H9 (cell line): ENCODE measurements at regions not wholly inside any gene's neighbourhood (a gene's known extent, or its start where the extent isn't known, plus 50 kb on each side); places are given as distances from the start of the nearest gene placed in this dataset.

ENCODE experiments used
- DNase-seq: peaks from one replicate; pipeline ENCODE4 v3.0.0-alpha.2; 2017
- H2AFZ ChIP-seq: one replicate; pipeline ENCODE4 v1.6.1; 2013; ENCODE audit warnings: mild to moderate bottlenecking, low read length, control low read depth, moderate library complexity
- H2AK5ac ChIP-seq: 2 replicates; pipeline ENCODE4 v1.6.1; 2013; ENCODE audit warnings: low read length, control low read depth, mixed read lengths; ENCODE audit not compliant: insufficient read length
- H2BK120ac ChIP-seq: one replicate; pipeline ENCODE4 v1.6.1; 2013; ENCODE audit warnings: low read depth, mild to moderate bottlenecking, low read length, control low read depth, inconsistent platforms; ENCODE audit not compliant: poor library complexity, severe bottlenecking
- H2BK12ac ChIP-seq: 2 replicates; pipeline ENCODE4 v1.6.1; 2013; ENCODE audit warnings: low read length, control low read depth, mixed read lengths, low read depth; ENCODE audit not compliant: insufficient read length
- H2BK15ac ChIP-seq: 2 replicates; pipeline ENCODE4 v1.6.1; 2013; ENCODE audit warnings: low read depth, low read length, control low read depth
- H2BK20ac ChIP-seq: one replicate; pipeline ENCODE4 v1.6.1; 2013; ENCODE audit warnings: low read depth, mild to moderate bottlenecking, low read length, control low read depth, inconsistent platforms; ENCODE audit not compliant: poor library complexity, severe bottlenecking
- H2BK5ac ChIP-seq: 2 replicates; pipeline ENCODE4 v1.6.1; 2013; ENCODE audit warnings: low read length, control low read depth, mixed read lengths; ENCODE audit not compliant: insufficient read length
- H3K14ac ChIP-seq: 2 replicates; pipeline ENCODE4 v1.6.1; 2013; ENCODE audit warnings: low read length, control low read depth; ENCODE audit not compliant: insufficient read depth
- H3K18ac ChIP-seq: 2 replicates; pipeline ENCODE4 v1.6.1; 2013; ENCODE audit warnings: low read depth, mild to moderate bottlenecking, mixed read lengths, low read length, control low read depth; ENCODE audit not compliant: insufficient read length
- H3K23ac ChIP-seq: 2 replicates; pipeline ENCODE4 v1.6.1; 2013; ENCODE audit warnings: low read length, control low read depth, mixed read lengths, low read depth; ENCODE audit not compliant: insufficient read length
- H3K23me2 ChIP-seq: 2 replicates; pipeline ENCODE4 v1.6.1; 2013; ENCODE audit warnings: low read depth, mild to moderate bottlenecking, mixed read lengths, low read length, control low read depth; ENCODE audit not compliant: insufficient read length, poor library complexity, severe bottlenecking
- H3K27ac ChIP-seq: 2 replicates; pipeline ENCODE4 v1.5.1; 2013; ENCODE audit warnings: low read length, control low read depth, mixed read lengths, low read depth; ENCODE audit not compliant: insufficient read length
- H3K27me3 ChIP-seq: 2 replicates; pipeline ENCODE4 v1.6.1; 2013; ENCODE audit warnings: low read length, control low read depth, inconsistent platforms; ENCODE audit not compliant: insufficient read depth
- H3K4ac ChIP-seq: 2 replicates; pipeline ENCODE4 v1.6.1; 2013; ENCODE audit warnings: low read depth, mild to moderate bottlenecking, control low read depth, inconsistent platforms, low read length, moderate library complexity
- H3K4me1 ChIP-seq: 2 replicates; pipeline ENCODE4 v1.6.1; 2013; ENCODE audit warnings: low read length, control low read depth, inconsistent platforms; ENCODE audit not compliant: insufficient read depth
- H3K4me2 ChIP-seq: 2 replicates; pipeline ENCODE4 v1.6.1; 2013; ENCODE audit warnings: low read length, control low read depth, mixed read lengths; ENCODE audit not compliant: insufficient read length, insufficient read depth
- H3K56ac ChIP-seq: 2 replicates; pipeline ENCODE4 v1.6.1; 2013; ENCODE audit warnings: low read depth, mild to moderate bottlenecking, mixed read lengths, low read length, control low read depth; ENCODE audit not compliant: insufficient read length
- H3K79me1 ChIP-seq: 2 replicates; pipeline ENCODE4 v1.6.1; 2013; ENCODE audit warnings: low read depth, mild to moderate bottlenecking, moderate library complexity, low read length, control low read depth, inconsistent platforms; ENCODE audit not compliant: insufficient read depth, poor library complexity, severe bottlenecking
- H3K79me2 ChIP-seq: 2 replicates; pipeline ENCODE4 v1.6.1; 2013; ENCODE audit warnings: low read length, control low read depth, inconsistent platforms; ENCODE audit not compliant: insufficient read depth
- H3K9ac ChIP-seq: 2 replicates; pipeline ENCODE4 v1.6.1; 2013; ENCODE audit warnings: low read length, control low read depth, mixed read lengths; ENCODE audit not compliant: insufficient read length; ENCODE audit errors: extremely low read depth
- H3K9me3 ChIP-seq: one replicate; pipeline ENCODE4 v1.6.1; 2013; ENCODE audit warnings: low read depth, low read length, inconsistent platforms; ENCODE audit not compliant: control insufficient read depth
- H3T11ph ChIP-seq: one replicate; pipeline ENCODE4 v1.6.1; 2013; ENCODE audit warnings: mild to moderate bottlenecking, low read length, control low read depth, inconsistent platforms
- H4K20me1 ChIP-seq: one replicate; pipeline ENCODE4 v1.6.1; 2013; ENCODE audit not compliant: control insufficient read depth, insufficient read length, insufficient read depth
- H4K5ac ChIP-seq: 2 replicates; pipeline ENCODE4 v1.6.1; 2013; ENCODE audit warnings: low read depth, mild to moderate bottlenecking, mixed read lengths, low read length, control low read depth; ENCODE audit not compliant: insufficient read length
- H4K8ac ChIP-seq: replicated peaks from 2 replicates; pipeline ENCODE4 v1.6.1; 2013; ENCODE audit warnings: low read length, control low read depth, mixed read lengths, low read depth; ENCODE audit not compliant: insufficient read length
- H4K91ac ChIP-seq: 2 replicates; pipeline ENCODE4 v1.6.1; 2013; ENCODE audit warnings: low read depth, mild to moderate bottlenecking, moderate library complexity, mixed read lengths, low read length, control low read depth; ENCODE audit not compliant: insufficient read length
- H3K27ac Mint-ChIP-seq, 3 experiments: 2 replicates in 2 of 3; 3 replicates in 1 of 3; pipeline ENCODE4 v1.8.0; 2020 to 2021; ENCODE audit warnings: mixed read lengths in 3 of 3, mild to moderate bottlenecking in 1 of 3, moderate library complexity in 1 of 3
- H3K27me3 Mint-ChIP-seq: 2 replicates; pipeline ENCODE4 v1.8.0; 2021; ENCODE audit warnings: low read depth, mild to moderate bottlenecking, moderate library complexity, mixed read lengths
- H3K36me3 Mint-ChIP-seq, 3 experiments: 2 replicates in 2 of 3; 3 replicates in 1 of 3; pipeline ENCODE4 v1.8.0; 2020 to 2021; ENCODE audit warnings: low read depth in 3 of 3, mixed read lengths in 3 of 3; ENCODE audit not compliant: insufficient read depth in 1 of 3
- H3K4me1 Mint-ChIP-seq, 2 experiments: 2 replicates each; pipeline ENCODE4 v1.8.0; 2020; ENCODE audit warnings: mixed read lengths in 2 of 2
- H3K4me3 Mint-ChIP-seq, 2 experiments: 2 replicates in 1 of 2; 3 replicates in 1 of 2; pipeline ENCODE4 v1.8.0; 2020 to 2021; ENCODE audit warnings: mild to moderate bottlenecking in 2 of 2, mixed read lengths in 2 of 2, moderate library complexity in 1 of 2
- H3K9me3 Mint-ChIP-seq, 2 experiments: 2 replicates in 1 of 2; 3 replicates in 1 of 2; pipeline ENCODE4 v1.8.0; 2020; ENCODE audit warnings: mild to moderate bottlenecking in 2 of 2, mixed read lengths in 2 of 2, moderate library complexity in 1 of 2
- CTCF ChIP-seq: fragments of 200-600 bp; sonication (generic); conservative IDR thresholded peaks from 3 replicates; pipeline ENCODE4 v1.8.0; 2021; ENCODE audit warnings: antibody characterized with exemption, mild to moderate bottlenecking
- WGBS: extraction: QIAGEN DNeasy Blood & Tissue Kit; methylation state at CpG from one replicate; pipeline ENCODE4 v1.1.7; 2013; ENCODE audit warnings: missing lambda C conversion rate, low lambda C conversion rate, mixed read lengths; ENCODE audit not compliant: insufficient read length; ENCODE audit errors: extremely low coverage; 5-methylcytosine and 5-hydroxymethylcytosine counted together

DNA sequence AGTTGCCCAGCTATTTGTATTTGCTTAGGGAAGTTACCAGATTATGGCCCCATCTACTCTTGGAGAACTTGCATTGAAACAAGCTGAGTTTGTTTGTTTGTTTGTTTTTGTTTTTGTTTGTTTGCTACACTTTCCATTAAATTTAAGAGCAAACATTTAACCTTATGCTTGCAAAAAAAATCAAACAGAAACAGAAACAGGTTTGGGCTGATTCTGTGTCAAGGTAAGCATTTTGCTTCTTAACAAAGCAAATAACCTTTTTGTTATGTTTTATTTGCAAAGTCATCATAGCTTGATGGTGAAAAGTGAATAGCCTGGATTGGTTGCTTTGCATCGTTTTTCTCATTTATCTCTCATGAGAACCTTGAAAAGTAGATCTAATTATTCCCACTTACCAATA is 531.8 kb downstream of the EFNB2 start:
- H3K23ac ChIP-seq = no peak overlapping the region
- no peak overlapping the region for H3K18ac ChIP-seq
- Mint-ChIP-seq H3K9me3 (no peaks in the 10 kb centered on the region; a peak in 1 of 5 replicates), H3K4me1 (no peaks in the 10 kb centered on the region), H3K27me3 (no peaks in the 10 kb centered on the region), H3K4me3 (no peak overlapping the region), H3K27ac (no peak overlapping the region), H3K36me3 (no peaks in the 10 kb centered on the region; a peak in 1 of 7 replicates)
- H3K27ac ChIP-seq = no peak overlapping the region
- no peak overlapping the region for H3K56ac ChIP-seq
- H3T11ph ChIP-seq = no peak overlapping the region
- H3K79me2 ChIP-seq = no peaks in the 10 kb centered on the region
- no peaks in the 10 kb centered on the region for H3K27me3 ChIP-seq
- DNase-seq = no peak
- H4K5ac ChIP-seq = no peak overlapping the region
- H3K4me1 ChIP-seq = no peaks in the 10 kb centered on the region
- H3K23me2 ChIP-seq = no peaks in the 10 kb centered on the region
- H3K14ac ChIP-seq = no peak overlapping the region
- no peaks in the 10 kb centered on the region for H3K9me3 ChIP-seq
- H3K4me2 ChIP-seq = no peak overlapping the region
- no peak overlapping the region for H4K8ac ChIP-seq
- no peak overlapping the region for H3K9ac ChIP-seq
- H2AK5ac ChIP-seq = no peak overlapping the region
- H4K20me1 ChIP-seq = no peaks in the 10 kb centered on the region
- H2BK15ac ChIP-seq = no peak overlapping the region
- no peak overlapping the region for H2AFZ ChIP-seq
- no peak overlapping the region for H3K4ac ChIP-seq
- H2BK5ac ChIP-seq = no peak overlapping the region
- no peak overlapping the region for H2BK12ac ChIP-seq
- TF ChIP-seq CTCF = no peak
- H4K91ac ChIP-seq = no peak overlapping the region
- H2BK120ac ChIP-seq = no peak overlapping the region
- no CpG with 5 or more reads among the region's 1 CpG for WGBS
- H3K79me1 ChIP-seq = no peaks in the 10 kb centered on the region
- H2BK20ac ChIP-seq = no peak overlapping the region
